ENCODE measurements at regions not wholly inside any gene's neighbourhood (a gene's known extent, or its start where the extent isn't known, plus 50 kb on each side); places are given as distances from the start of the nearest gene placed in this dataset.

- H3K9me3 ChIP-seq (ENCODE audit: control insufficient read depth, insufficient read depth, low read length): no peaks in the 10 kb centered on the region
- H3K4me1 ChIP-seq (ENCODE audit: control insufficient read depth, insufficient read depth, low read length): no peaks in the 10 kb centered on the region
- H3K36me3 ChIP-seq (ENCODE audit: control insufficient read depth, insufficient read depth, low read length): no peaks in the 10 kb centered on the region
- no peaks in the 10 kb centered on the region for H3K27me3 ChIP-seq (ENCODE audit: control insufficient read depth, insufficient read depth, low read length)
- no peak overlapping the region for H3K4me3 ChIP-seq (ENCODE audit: low read depth, low read length)
- DNase-seq (ENCODE audit: low read depth in 4 of 6, low spot score in 6 of 6): no peak
- no CpG with 5 or more reads among the region's 6 CpGs for WGBS (ENCODE audit: insufficient coverage)
- no peak overlapping the region for H3K27ac ChIP-seq (ENCODE audit: low read depth, low read length)
These were observed 154.7 kb downstream of the NXNL2 start for GRCh38 chr9:88689509-88690298.

- DNase-seq (ENCODE audit: low read depth in 4 of 6, low spot score in 6 of 6): no peak
- Histone ChIP-seq H3K9me3 (ENCODE audit: control insufficient read depth, insufficient read depth, low read length) (no peaks in the 10 kb centered on the region), H3K4me3 (ENCODE audit: low read depth, low read length) (no peak overlapping the region), H3K27ac (ENCODE audit: low read depth, low read length) (no peak overlapping the region), H3K36me3 (ENCODE audit: control insufficient read depth, insufficient read depth, low read length) (no peaks in the 10 kb centered on the region), H3K27me3 (ENCODE audit: control insufficient read depth, insufficient read depth, low read length) (no peaks in the 10 kb centered on the region), H3K4me1 (ENCODE audit: control insufficient read depth, insufficient read depth, low read length) (no peaks in the 10 kb centered on the region)
- 83% methylated on average over 2 of the region's 3 CpGs for WGBS (ENCODE audit: insufficient coverage)
These were observed 155.7 kb downstream of the NXNL2 start for GRCh38 chr9:88690628-88691027.

GRCh38 chr9:88691091-88691490 lies 156.1 kb downstream of the NXNL2 start:
- Histone ChIP-seq H3K4me3 (ENCODE audit: low read depth, low read length) (no peak overlapping the region), H3K36me3 (ENCODE audit: control insufficient read depth, insufficient read depth, low read length) (no peaks in the 10 kb centered on the region), H3K9me3 (ENCODE audit: control insufficient read depth, insufficient read depth, low read length) (no peaks in the 10 kb centered on the region), H3K27ac (ENCODE audit: low read depth, low read length) (no peak overlapping the region), H3K4me1 (ENCODE audit: control insufficient read depth, insufficient read depth, low read length) (no peaks in the 10 kb centered on the region), H3K27me3 (ENCODE audit: control insufficient read depth, insufficient read depth, low read length) (no peaks in the 10 kb centered on the region)
- WGBS (ENCODE audit: insufficient coverage): no CpG with 5 or more reads among the region's 3 CpGs
- DNase-seq (ENCODE audit: low read depth in 4 of 6, low spot score in 6 of 6): no peak

GRCh38 chr9:88691811-88692210 lies 156.8 kb downstream of the NXNL2 start:
- Histone ChIP-seq H3K4me1 (ENCODE audit: control insufficient read depth, insufficient read depth, low read length) (no peaks in the 10 kb centered on the region), H3K4me3 (ENCODE audit: low read depth, low read length) (no peak overlapping the region), H3K9me3 (ENCODE audit: control insufficient read depth, insufficient read depth, low read length) (no peaks in the 10 kb centered on the region), H3K36me3 (ENCODE audit: control insufficient read depth, insufficient read depth, low read length) (no peaks in the 10 kb centered on the region), H3K27ac (ENCODE audit: low read depth, low read length) (no peak overlapping the region), H3K27me3 (ENCODE audit: control insufficient read depth, insufficient read depth, low read length) (no peaks in the 10 kb centered on the region)
- DNase-seq (ENCODE audit: low read depth in 4 of 6, low spot score in 6 of 6): no peak
- no CpG with 5 or more reads among the region's 2 CpGs for whole genome bisulfite sequencing (ENCODE audit: insufficient coverage)

GRCh38 chr9:88692827-88693226 lies 157.8 kb downstream of the NXNL2 start:
- WGBS (ENCODE audit: insufficient coverage): 96% methylated on average over 2 of the region's 2 CpGs
- DNase-seq (ENCODE audit: low read depth in 4 of 6, low spot score in 6 of 6): no peak
- H3K27ac ChIP-seq (ENCODE audit: low read depth, low read length): no peak overlapping the region
- no peaks in the 10 kb centered on the region for H3K4me1 ChIP-seq (ENCODE audit: control insufficient read depth, insufficient read depth, low read length)
- H3K36me3 ChIP-seq (ENCODE audit: control insufficient read depth, insufficient read depth, low read length): no peaks in the 10 kb centered on the region
- H3K9me3 ChIP-seq (ENCODE audit: control insufficient read depth, insufficient read depth, low read length): no peaks in the 10 kb centered on the region
- no peaks in the 10 kb centered on the region for H3K27me3 ChIP-seq (ENCODE audit: control insufficient read depth, insufficient read depth, low read length)
- H3K4me3 ChIP-seq (ENCODE audit: low read depth, low read length): no peak overlapping the region

- 70% methylated on average over 8 of the region's 12 CpGs for WGBS (ENCODE audit: insufficient coverage)
- no peaks in the 10 kb centered on the region for H3K4me1 ChIP-seq (ENCODE audit: control insufficient read depth, insufficient read depth, low read length)
- H3K4me3 ChIP-seq (ENCODE audit: low read depth, low read length): no peak overlapping the region
- peak in 1 of 6 donors; percentile 85 for DNase-seq (ENCODE audit: low read depth in 4 of 6, low spot score in 6 of 6)
- no peaks in the 10 kb centered on the region for H3K27me3 ChIP-seq (ENCODE audit: control insufficient read depth, insufficient read depth, low read length)
- H3K27ac ChIP-seq (ENCODE audit: low read depth, low read length): no peak overlapping the region
- H3K9me3 ChIP-seq (ENCODE audit: control insufficient read depth, insufficient read depth, low read length): no peaks in the 10 kb centered on the region
- no peaks in the 10 kb centered on the region for H3K36me3 ChIP-seq (ENCODE audit: control insufficient read depth, insufficient read depth, low read length)
These were observed 159.6 kb downstream of the NXNL2 start for GRCh38 chr9:88694625-88695024.

GRCh38 chr9:88696501-88696900 lies 161.5 kb downstream of the NXNL2 start:
- Histone ChIP-seq H3K27ac (ENCODE audit: low read depth, low read length) (no peak overlapping the region), H3K27me3 (ENCODE audit: control insufficient read depth, insufficient read depth, low read length) (no peaks in the 10 kb centered on the region), H3K4me3 (ENCODE audit: low read depth, low read length) (no peak overlapping the region), H3K4me1 (ENCODE audit: control insufficient read depth, insufficient read depth, low read length) (no peaks in the 10 kb centered on the region), H3K36me3 (ENCODE audit: control insufficient read depth, insufficient read depth, low read length) (no peaks in the 10 kb centered on the region), H3K9me3 (ENCODE audit: control insufficient read depth, insufficient read depth, low read length) (no peaks in the 10 kb centered on the region)
- no peak for DNase-seq (ENCODE audit: low read depth in 4 of 6, low spot score in 6 of 6)
- WGBS (ENCODE audit: insufficient coverage): 96% methylated on average over 8 of the region's 9 CpGs

- Histone ChIP-seq H3K27ac (ENCODE audit: low read depth, low read length) (no peak overlapping the region), H3K9me3 (ENCODE audit: control insufficient read depth, insufficient read depth, low read length) (no peaks in the 10 kb centered on the region)
- peak in 2 of 6 donors; percentile 31 to 44 for DNase-seq (ENCODE audit: low read depth in 4 of 6, low spot score in 6 of 6)
These were observed 162.9 kb downstream of the NXNL2 start for GRCh38 chr9:88697764-88698432.

GRCh38 chr9:88702985-88703384 lies 168.0 kb downstream of the NXNL2 start:
- H3K9me3 ChIP-seq (ENCODE audit: control insufficient read depth, insufficient read depth, low read length): no peaks in the 10 kb centered on the region
- no peaks in the 10 kb centered on the region for H3K36me3 ChIP-seq (ENCODE audit: control insufficient read depth, insufficient read depth, low read length)
- H3K4me1 ChIP-seq (ENCODE audit: control insufficient read depth, insufficient read depth, low read length): peaks cover 11% of the 10 kb centered on the region
- no peak overlapping the region for H3K27ac ChIP-seq (ENCODE audit: low read depth, low read length)
- peaks cover 2% of the 10 kb centered on the region for H3K27me3 ChIP-seq (ENCODE audit: control insufficient read depth, insufficient read depth, low read length)
- DNase-seq (ENCODE audit: low read depth in 4 of 6, low spot score in 6 of 6): no peak
- 94% methylated on average over 2 of the region's 2 CpGs for WGBS (ENCODE audit: insufficient coverage)
- no peak overlapping the region for H3K4me3 ChIP-seq (ENCODE audit: low read depth, low read length)

More at GRCh38 chr9:88697764-88698432, 162.9 kb downstream of the NXNL2 start:
- 82% methylated on average over 8 of the region's 8 CpGs for WGBS (ENCODE audit: insufficient coverage)
- H3K4me3 ChIP-seq (ENCODE audit: low read depth, low read length): no peak overlapping the region
- no peaks in the 10 kb centered on the region for H3K27me3 ChIP-seq (ENCODE audit: control insufficient read depth, insufficient read depth, low read length)
- H3K4me1 ChIP-seq (ENCODE audit: control insufficient read depth, insufficient read depth, low read length): no peaks in the 10 kb centered on the region
- no peaks in the 10 kb centered on the region for H3K36me3 ChIP-seq (ENCODE audit: control insufficient read depth, insufficient read depth, low read length)

All from spinal cord (tissue), 9 donors.